A673 (cell line): ENCODE measurements at regions not wholly inside any gene's neighbourhood (a gene's known extent, or its start where the extent isn't known, plus 50 kb on each side); places are given as distances from the start of the nearest gene placed in this dataset.

Experiments
- CTCF ChIP-seq: fragments of 300-800, 200-600 bp; sonication (generic); conservative IDR thresholded peaks from 2 replicates; pipeline ENCODE4 v1.5.1; 2017; ENCODE audit warnings: low read depth, mild to moderate bottlenecking, antibody characterized with exemption, low read length, moderate library complexity, mixed read lengths
- EZH2 ChIP-seq: fragments of 200-600 bp; sonication (generic); IDR thresholded peaks from 2 replicates; pipeline ENCODE4 v1.6.1; 2017; ENCODE audit warnings: borderline replicate concordance, low read depth, mild to moderate bottlenecking, mixed read lengths, antibody characterized with exemption, low read length; ENCODE audit not compliant: poor library complexity, severe bottlenecking

- TF ChIP-seq CTCF (no peak), EZH2 (no peak)
These were observed 327.8 kb downstream of the IRX2 start for GRCh38 chr5:2423634-2424033.
